Activated naive CD4-positive, alpha-beta T cell treated with anti-CD3 and anti-CD28 coated beads, Interleukin-2, amount 50 U/mL, for 72 hours (primary cell): ENCODE measurements at regions not wholly inside any gene's neighbourhood (a gene's known extent, or its start where the extent isn't known, plus 50 kb on each side); places are given as distances from the start of the nearest gene placed in this dataset.
"Not testable (repeated sequence)": the region's sequence is repeated elsewhere in the genome, so short reads cannot be mapped to it uniquely, and the experiment has no call there.

Experiments used
- ATAC-seq, 2 donors: fragments of 150-1000 bp; cut with Tn5 transposase; 2 replicates each; pipeline ENCODE4 v1.10.0; 2021; ENCODE audit warnings: mild to moderate bottlenecking in 2 of 2, moderate library complexity in 2 of 2
- DNase-seq, 2 donors: peaks; one replicate each; pipeline ENCODE4 v3.0.0; 2021 to 2022; ENCODE audit warnings: low spot score in 2 of 2
- H3K27ac Mint-ChIP-seq, 2 donors: one replicate each; pipeline ENCODE4 v1.8.0; 2022; ENCODE audit warnings: mild to moderate bottlenecking in 2 of 2, mixed read lengths in 2 of 2
- H3K36me3 Mint-ChIP-seq, 2 donors: one replicate each; pipeline ENCODE4 v1.8.0; 2022; ENCODE audit warnings: mixed read lengths in 2 of 2
- H3K9me3 Mint-ChIP-seq, 2 donors: one replicate each; pipeline ENCODE4 v1.8.0; 2022; ENCODE audit warnings: mixed read lengths in 2 of 2

DNA sequence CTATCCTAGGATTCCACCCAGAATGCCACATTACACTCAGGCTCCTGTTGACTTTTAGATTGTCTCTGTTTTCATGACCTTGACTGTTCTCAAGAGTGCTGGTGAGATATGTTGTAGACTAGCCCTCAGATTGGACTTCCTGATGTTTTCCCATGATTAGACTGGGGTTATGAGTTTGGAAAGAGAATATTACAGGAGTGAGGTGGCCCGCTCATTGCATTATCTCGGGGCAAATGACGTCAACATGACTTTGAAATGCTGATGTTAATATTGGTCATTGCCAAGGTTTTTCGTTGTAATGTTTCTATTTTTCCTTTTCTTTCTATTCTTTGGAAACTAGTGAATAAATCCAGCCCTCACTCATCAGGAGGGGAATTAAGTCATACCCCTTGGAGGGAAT, 355.7 kb upstream of the MON1B start:
- ATAC-seq = no peak
- DNase-seq = no peak
- Mint-ChIP-seq H3K36me3 (no peaks in the 10 kb centered on the region), H3K9me3 (peaks cover 6 to 8% of the 10 kb centered on the region in 2 donors), H3K27ac (no peak overlapping the region)

GRCh38 chr16:76835779-76836300, 355.1 kb upstream of the MON1B start:
- ATAC-seq (no peak), DNase-seq (no peak)
- Mint-ChIP-seq H3K36me3 (no peaks in the 10 kb centered on the region), H3K9me3 (peaks cover 6 to 8% of the 10 kb centered on the region in 2 donors), H3K27ac (no peak overlapping the region)

DNA sequence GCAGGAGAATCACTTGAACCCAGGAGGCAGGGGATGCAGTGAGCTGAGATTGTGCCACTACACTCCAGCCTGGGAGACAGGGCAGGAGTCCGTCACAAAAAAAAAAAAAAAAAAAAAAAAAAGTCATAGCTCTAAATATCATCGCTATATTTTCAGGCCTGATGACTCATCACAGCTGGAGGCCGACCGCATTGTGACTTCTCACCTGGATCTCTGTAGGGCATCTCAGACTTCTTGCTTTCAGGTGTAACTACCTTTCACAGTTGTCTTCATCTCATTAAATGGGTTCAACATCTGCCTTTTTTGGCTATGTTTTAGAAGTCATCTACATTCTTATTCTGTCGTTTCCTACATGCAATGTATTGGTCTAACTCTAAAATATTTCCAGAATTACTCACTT, 353.1 kb upstream of the MON1B start:
- DNase-seq (no peak), ATAC-seq (no peak)
- Mint-ChIP-seq H3K9me3 (peaks cover 12 to 13% of the 10 kb centered on the region in 2 donors), H3K27ac (no peak overlapping the region), H3K36me3 (no peaks in the 10 kb centered on the region)

DNA sequence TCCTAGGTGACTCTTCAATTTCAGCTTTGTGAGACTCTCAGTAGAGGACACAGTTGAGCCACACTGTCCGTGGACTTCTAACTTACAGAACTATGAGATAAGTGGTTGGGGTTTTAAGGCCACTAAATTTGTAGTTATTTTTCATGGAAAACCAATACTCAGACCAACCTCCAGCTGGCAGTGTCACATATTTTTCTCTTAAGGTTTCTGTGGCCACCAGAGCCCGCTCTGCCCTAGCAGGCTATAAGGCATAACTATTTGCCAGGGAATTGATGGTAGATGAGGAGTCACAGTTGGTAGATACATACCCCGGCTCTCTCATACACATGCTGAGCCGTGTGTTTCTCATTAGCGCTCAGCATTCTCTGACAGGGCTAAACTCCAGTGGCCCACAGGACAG, 336.8 kb upstream of the MON1B start:
- H3K36me3 Mint-ChIP-seq = no peaks in the 10 kb centered on the region
- peaks cover 7 to 15% of the 10 kb centered on the region in 2 donors for H3K9me3 Mint-ChIP-seq
- DNase-seq (no peak), ATAC-seq (no peak)
- H3K27ac Mint-ChIP-seq = no peak overlapping the region

DNA sequence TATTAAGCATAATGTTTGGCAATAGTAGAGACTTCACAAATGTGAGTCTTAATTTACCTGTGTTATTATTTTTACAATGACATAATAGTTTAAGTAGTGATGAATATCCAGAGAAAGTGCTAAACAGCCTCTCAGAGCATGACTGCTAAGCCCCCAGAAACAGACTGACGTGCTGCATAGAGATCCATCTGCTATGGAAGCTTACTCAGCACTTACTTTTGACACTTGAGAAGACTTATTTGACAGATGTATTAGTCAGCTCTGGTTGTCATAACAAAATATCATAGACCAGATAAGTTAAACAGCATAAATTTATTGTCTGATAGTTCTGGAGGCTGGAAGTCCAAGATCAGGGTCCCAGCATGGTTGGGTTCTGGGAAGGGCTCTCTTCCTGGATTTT, 334.9 kb upstream of the MON1B start:
- H3K36me3 Mint-ChIP-seq = no peaks in the 10 kb centered on the region
- peaks cover 9 to 15% of the 10 kb centered on the region in 2 donors for H3K9me3 Mint-ChIP-seq
- H3K27ac Mint-ChIP-seq = no peak overlapping the region
- no peak for ATAC-seq
- DNase-seq = no peak

DNA sequence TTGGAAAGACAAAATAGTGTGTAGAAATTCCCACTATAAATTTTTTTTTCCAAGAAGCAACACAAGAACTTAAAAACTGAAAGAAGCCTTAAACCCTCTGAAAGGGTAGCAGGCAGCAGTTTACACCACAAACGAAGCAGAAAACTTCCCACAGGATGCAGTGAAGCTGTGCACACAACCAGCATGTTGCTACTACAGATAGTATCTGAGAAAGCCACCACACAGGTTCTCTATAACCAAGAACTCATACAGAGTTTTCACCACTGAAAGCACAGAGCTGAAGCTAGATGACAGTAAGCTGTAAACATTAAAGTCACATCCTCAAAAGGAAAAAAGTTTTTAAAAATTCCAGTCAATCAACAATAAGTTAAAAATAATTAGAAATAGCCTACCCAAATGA, 333.6 kb upstream of the MON1B start:
- H3K36me3 Mint-ChIP-seq = no peaks in the 10 kb centered on the region
- ATAC-seq = no peak
- H3K9me3 Mint-ChIP-seq = peaks cover 9 to 20% of the 10 kb centered on the region in 2 donors
- DNase-seq = no peak
- no peak overlapping the region for H3K27ac Mint-ChIP-seq

DNA sequence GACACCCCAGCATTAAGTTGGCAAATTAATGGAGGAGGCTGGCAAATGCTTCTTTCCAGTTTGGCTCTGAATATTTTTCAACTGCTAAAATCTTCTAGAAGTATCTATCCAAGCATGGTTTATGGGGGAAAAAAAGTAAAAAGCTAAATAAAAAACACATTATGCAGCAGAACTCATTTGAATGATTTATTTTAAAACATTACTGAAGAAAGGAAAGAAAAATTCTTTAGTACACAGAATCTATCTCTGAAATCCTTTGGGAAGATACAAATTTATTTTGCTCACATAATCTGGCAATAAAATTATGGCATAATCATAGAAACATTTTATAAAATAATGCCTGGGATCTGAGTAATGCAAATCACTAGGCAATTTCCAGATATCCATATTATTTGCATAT, 328.1 kb upstream of the MON1B start:
- DNase-seq (no peak), ATAC-seq (no peak)
- H3K9me3 Mint-ChIP-seq = peaks cover 0 to 22% of the 10 kb centered on the region in 2 donors
- no peak overlapping the region for H3K27ac Mint-ChIP-seq
- no peaks in the 10 kb centered on the region for H3K36me3 Mint-ChIP-seq

- DNase-seq (no peak), ATAC-seq (no peak)
- no peaks in the 10 kb centered on the region for H3K36me3 Mint-ChIP-seq
- H3K9me3 Mint-ChIP-seq = peaks cover 0 to 7% of the 10 kb centered on the region in 2 donors
- no peak overlapping the region for H3K27ac Mint-ChIP-seq
Measured at GRCh38 chr16:76866994-76867393, 324.0 kb upstream of the MON1B start.

DNA sequence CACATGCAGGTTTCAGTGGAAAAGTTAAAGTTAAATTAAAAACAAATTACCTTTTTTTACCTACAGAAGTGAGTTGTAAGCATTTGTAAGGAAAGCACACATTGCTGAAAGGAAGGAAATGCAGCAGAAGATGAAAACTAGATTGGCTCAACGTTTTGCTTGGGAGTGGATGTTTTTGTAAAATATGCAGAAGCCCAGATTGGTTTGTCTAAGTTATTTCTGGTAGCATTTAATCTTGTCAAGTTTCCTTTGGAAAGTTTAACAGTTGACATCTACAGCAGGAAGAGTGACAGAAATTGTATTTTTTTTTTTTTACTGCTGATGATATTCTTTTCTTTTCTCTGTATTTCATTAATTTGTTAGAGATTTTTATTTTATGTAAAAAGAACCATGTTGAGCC, 315.1 kb upstream of the MON1B start:
- Mint-ChIP-seq H3K27ac (no peak overlapping the region), H3K36me3 (no peaks in the 10 kb centered on the region), H3K9me3 (peaks cover 0 to 11% of the 10 kb centered on the region in 2 donors)
- DNase-seq (no peak), ATAC-seq (no peak)

GRCh38 chr16:76879420-76879819, 311.6 kb upstream of the MON1B start:
- Mint-ChIP-seq H3K9me3 (peaks cover 0 to 2% of the 10 kb centered on the region in 2 donors), H3K27ac (no peak overlapping the region), H3K36me3 (no peaks in the 10 kb centered on the region)
- no peak for DNase-seq
- ATAC-seq = no peak

DNA sequence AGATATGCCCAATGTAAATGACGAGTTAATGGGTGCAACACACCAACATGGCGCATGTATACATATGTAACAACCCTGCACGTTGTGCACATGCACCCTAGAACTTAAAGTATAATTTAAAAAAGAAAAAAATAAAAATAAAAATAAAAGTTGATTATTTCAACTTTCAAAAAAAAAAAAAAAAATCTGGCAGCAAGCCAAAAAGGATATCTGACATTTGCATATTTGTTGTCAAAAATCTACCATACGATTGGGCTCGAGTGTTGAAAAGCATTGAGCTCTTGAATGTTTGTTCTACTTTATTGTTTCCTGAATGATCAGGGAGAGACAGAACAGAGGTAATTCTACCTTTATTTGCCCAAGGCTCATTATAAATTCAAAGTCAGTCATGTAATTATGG, 310.5 kb upstream of the MON1B start:
- H3K27ac Mint-ChIP-seq, H3K36me3 Mint-ChIP-seq, ATAC-seq, DNase-seq, H3K9me3 Mint-ChIP-seq: not testable (repeated sequence)

DNA sequence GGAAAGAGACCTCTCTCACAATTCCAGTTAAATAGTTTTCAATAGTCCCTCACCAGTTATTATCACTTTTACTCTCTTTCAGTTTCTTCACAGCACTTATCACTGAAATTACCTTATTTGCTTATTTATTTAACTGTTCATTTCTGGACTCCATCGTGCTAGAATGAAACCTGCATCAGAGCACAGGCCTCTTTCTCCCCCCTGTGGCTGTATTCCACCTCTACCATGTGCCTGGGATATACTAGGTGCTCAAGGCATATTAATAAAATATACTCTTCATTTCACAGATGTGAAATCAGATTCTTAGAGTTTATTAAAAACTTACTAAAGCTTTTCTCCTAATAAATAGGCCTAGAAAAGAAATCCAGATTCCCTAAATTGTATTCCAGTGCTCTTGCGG, 308.9 kb upstream of the MON1B start:
- ATAC-seq (no peak), DNase-seq (no peak)
- Mint-ChIP-seq H3K36me3 (no peaks in the 10 kb centered on the region), H3K27ac (no peak overlapping the region), H3K9me3 (peaks cover 0 to 3% of the 10 kb centered on the region in 2 donors)

DNA sequence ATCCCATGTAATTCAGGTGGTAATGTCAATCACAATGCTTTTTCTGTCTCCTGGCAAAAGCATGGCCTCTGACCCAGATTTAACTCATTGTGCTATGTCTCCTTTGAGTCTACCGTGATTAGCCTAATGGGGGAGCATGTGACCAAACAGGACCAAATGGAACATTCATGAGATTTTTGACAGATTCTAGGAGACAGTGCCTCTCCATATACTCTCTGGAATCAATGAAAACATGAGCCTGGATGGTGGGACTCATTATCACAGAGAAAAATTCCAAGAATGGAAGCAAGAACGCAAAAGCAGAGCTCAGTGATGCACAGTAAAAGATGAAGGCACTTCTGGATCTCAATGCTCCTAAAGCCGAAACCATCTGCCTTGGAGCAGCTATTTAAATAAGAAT, 307.9 kb upstream of the MON1B start:
- Mint-ChIP-seq H3K9me3 (peaks cover 0 to 3% of the 10 kb centered on the region in 2 donors), H3K27ac (no peak overlapping the region), H3K36me3 (no peaks in the 10 kb centered on the region)
- no peak for ATAC-seq
- no peak for DNase-seq

DNA sequence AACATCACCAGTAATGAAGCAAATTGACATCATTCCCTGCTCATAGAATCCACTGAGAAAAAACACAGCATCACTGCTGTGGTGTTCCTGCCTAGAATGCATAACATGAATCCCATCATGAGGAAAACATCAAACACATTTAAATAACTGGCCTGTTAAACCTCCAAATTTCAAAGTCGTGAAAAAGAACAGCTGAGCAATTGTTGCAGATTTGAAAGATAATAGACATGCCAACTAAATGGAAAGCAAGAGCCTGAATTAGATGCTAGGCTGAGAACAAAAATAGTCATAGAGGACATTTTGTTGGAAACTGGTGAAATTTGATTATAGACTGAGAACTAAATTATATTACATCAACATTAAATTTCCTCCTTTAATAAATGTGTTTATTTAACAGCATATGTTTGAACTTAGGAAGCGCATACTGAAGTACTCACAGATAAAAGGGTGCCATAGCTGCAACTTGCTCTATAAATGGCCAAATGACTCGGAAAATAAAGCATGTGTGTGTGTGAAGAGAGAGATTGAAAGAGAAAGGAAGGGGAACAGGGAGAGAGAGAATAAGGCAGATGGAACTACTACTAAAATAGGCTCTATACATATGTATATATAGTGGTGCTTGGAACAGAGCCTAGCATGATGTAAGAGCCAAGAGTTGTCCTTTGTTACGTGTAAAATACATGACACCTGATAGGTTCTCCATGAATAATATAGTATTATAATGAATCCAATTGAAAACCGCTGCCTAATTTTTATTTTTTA, 305.0 kb upstream of the MON1B start:
- ATAC-seq (no peak), DNase-seq (no peak)
- H3K36me3 Mint-ChIP-seq = no peaks in the 10 kb centered on the region
- peaks cover 0 to 3% of the 10 kb centered on the region in 2 donors for H3K9me3 Mint-ChIP-seq
- H3K27ac Mint-ChIP-seq = no peak overlapping the region

- DNase-seq = no peak
- H3K27ac Mint-ChIP-seq = no peak overlapping the region
- peaks cover 0 to 16% of the 10 kb centered on the region in 2 donors for H3K9me3 Mint-ChIP-seq
- H3K36me3 Mint-ChIP-seq = no peaks in the 10 kb centered on the region
- ATAC-seq = no peak
Measured at GRCh38 chr16:76897816-76898215, 293.2 kb upstream of the MON1B start.

- ATAC-seq = no peak
- DNase-seq = no peak
- peaks cover 0 to 5% of the 10 kb centered on the region in 2 donors for H3K9me3 Mint-ChIP-seq
Measured at GRCh38 chr16:76899767-76900166, 291.2 kb upstream of the MON1B start.

DNA sequence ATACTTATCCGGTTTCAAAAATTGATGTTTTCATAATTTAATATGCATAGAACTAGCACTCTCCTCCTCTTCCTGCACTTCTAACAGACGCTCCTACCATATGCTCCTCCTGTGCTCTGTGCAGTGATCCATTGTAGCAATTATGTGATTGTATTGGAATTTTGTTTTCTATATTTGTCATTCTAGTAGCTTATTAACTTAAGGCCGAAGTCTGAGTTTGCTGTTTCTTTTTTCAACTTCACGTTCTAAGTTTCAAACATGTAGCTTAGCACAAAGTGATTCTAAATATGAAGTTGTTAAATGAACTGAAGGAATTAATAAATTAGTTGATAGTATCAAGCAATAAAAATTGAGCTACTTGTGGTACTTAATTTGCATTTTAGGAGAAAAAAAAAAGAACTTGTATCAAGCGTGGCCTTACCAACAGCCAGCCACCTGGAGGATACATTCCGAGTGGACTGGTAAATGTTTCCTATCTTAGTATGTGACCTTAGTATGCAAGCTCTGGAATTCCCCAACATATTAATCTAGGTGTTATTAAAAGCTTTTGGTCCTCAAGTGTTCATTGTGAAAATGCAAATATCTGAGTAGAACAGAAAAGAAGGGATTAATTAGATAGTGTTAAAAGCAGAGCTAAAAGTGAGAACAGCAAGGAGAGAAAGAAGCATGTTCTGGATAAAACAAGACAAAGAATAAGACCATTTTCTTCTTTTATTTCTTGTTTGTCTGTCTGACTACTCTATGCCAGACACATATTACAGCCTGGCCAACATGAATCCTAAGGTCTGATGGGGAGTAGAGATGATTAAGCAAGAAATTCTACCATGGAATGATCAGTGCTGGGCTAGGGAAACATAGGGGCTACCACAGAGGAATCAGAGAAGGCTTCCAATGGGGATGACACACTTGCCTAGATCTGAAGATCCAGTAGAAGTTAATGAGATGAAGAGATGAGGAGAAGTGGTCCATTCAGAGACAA, 290.4 kb upstream of the MON1B start:
- ATAC-seq = no peak
- Mint-ChIP-seq H3K27ac (no peak overlapping the region), H3K36me3 (no peaks in the 10 kb centered on the region), H3K9me3 (peaks cover 0 to 5% of the 10 kb centered on the region in 2 donors)
- DNase-seq = no peak

More at GRCh38 chr16:76899767-76900166, 291.2 kb upstream of the MON1B start:
- H3K36me3 Mint-ChIP-seq = no peaks in the 10 kb centered on the region
- no peak overlapping the region for H3K27ac Mint-ChIP-seq
